ENCODE measurements at regions not wholly inside any gene's neighbourhood (a gene's known extent, or its start where the extent isn't known, plus 50 kb on each side); places are given as distances from the start of the nearest gene placed in this dataset.

GRCh38 chr22:22098457-22099193, 116.0 kb upstream of the TOP3B start:
- H3K9ac ChIP-seq (ENCODE audit: low read length), result no peak overlapping the region
- no peak overlapping the region for H2AK5ac ChIP-seq (ENCODE audit: low read length)
- H2BK15ac ChIP-seq (replicated peaks; ENCODE audit: low read depth), result no peak overlapping the region
- no peak overlapping the region for H2BK5ac ChIP-seq (ENCODE audit: low read length)
- DNase-seq, result no peak
- no peak overlapping the region for H2BK120ac ChIP-seq (ENCODE audit: low read depth, low read length)
- no peaks in the 10 kb centered on the region for H3K4me1 ChIP-seq (ENCODE audit: control insufficient read depth, low read depth, low read length)
- no peak overlapping the region for H4K8ac ChIP-seq (ENCODE audit: low read depth, low read length)
- H3K23ac ChIP-seq (ENCODE audit: low read length), result no peak overlapping the region
- no peak overlapping the region for H3K4me3 ChIP-seq (ENCODE audit: low read length)
- H3K79me1 ChIP-seq (ENCODE audit: low read length), result no peaks in the 10 kb centered on the region
- H3K56ac ChIP-seq (ENCODE audit: low read length), result no peak overlapping the region
- no peak overlapping the region for H3K27ac ChIP-seq (ENCODE audit: low read depth, low read length)
- no peak overlapping the region for H3K18ac ChIP-seq (ENCODE audit: low read length)
- peaks cover 7% of the 10 kb centered on the region for H3K27me3 ChIP-seq (ENCODE audit: insufficient read depth, low read length, poor library complexity)
- no peaks in the 10 kb centered on the region for H3K79me2 ChIP-seq (ENCODE audit: control insufficient read depth, insufficient read depth, low read length)
- H3K36me3 ChIP-seq (ENCODE audit: control insufficient read depth, insufficient read depth, low read length), result no peaks in the 10 kb centered on the region
- no peak overlapping the region for H3K4ac ChIP-seq (ENCODE audit: low read depth, low read length)
- WGBS (ENCODE audit: extremely low coverage, insufficient coverage, low lambda C conversion rate), result no CpG with 5 or more reads among the region's 9 CpGs
- H3K4me2 ChIP-seq (ENCODE audit: low read length), result no peak overlapping the region
- H4K5ac ChIP-seq (ENCODE audit: low read length), result no peak overlapping the region

- H2AK5ac ChIP-seq (ENCODE audit: low read length), result no peak overlapping the region
- no peak overlapping the region for H3K4me3 ChIP-seq (ENCODE audit: low read length)
- no peak overlapping the region for H3K4me2 ChIP-seq (ENCODE audit: low read length)
- no peak overlapping the region for H3K4ac ChIP-seq (ENCODE audit: low read depth, low read length)
- H2BK5ac ChIP-seq (ENCODE audit: low read length), result no peak overlapping the region
- DNase-seq, result no peak
- no peak overlapping the region for H4K8ac ChIP-seq (ENCODE audit: low read depth, low read length)
- H4K5ac ChIP-seq (ENCODE audit: low read length), result no peak overlapping the region
- no peak overlapping the region for H3K56ac ChIP-seq (ENCODE audit: low read length)
- peaks cover 7% of the 10 kb centered on the region for H3K27me3 ChIP-seq (ENCODE audit: insufficient read depth, low read length, poor library complexity)
- no peak overlapping the region for H3K9ac ChIP-seq (ENCODE audit: low read length)
- H3K18ac ChIP-seq (ENCODE audit: low read length), result no peak overlapping the region
- H3K36me3 ChIP-seq (ENCODE audit: control insufficient read depth, insufficient read depth, low read length), result no peaks in the 10 kb centered on the region
- H2BK120ac ChIP-seq (ENCODE audit: low read depth, low read length), result no peak overlapping the region
- H3K27ac ChIP-seq (ENCODE audit: low read depth, low read length), result no peak overlapping the region
- no peaks in the 10 kb centered on the region for H3K79me2 ChIP-seq (ENCODE audit: control insufficient read depth, insufficient read depth, low read length)
- no peaks in the 10 kb centered on the region for H3K4me1 ChIP-seq (ENCODE audit: control insufficient read depth, low read depth, low read length)
- H3K79me1 ChIP-seq (ENCODE audit: low read length), result no peaks in the 10 kb centered on the region
- H3K23ac ChIP-seq (ENCODE audit: low read length), result no peak overlapping the region
- no peak overlapping the region for H2BK15ac ChIP-seq (replicated peaks; ENCODE audit: low read depth)
These were observed 115.2 kb upstream of the TOP3B start for GRCh38 chr22:22097727-22098228.

- Histone ChIP-seq H2BK15ac (replicated peaks; ENCODE audit: low read depth) (no peak overlapping the region), H3K79me1 (ENCODE audit: low read length) (no peaks in the 10 kb centered on the region), H3K27me3 (ENCODE audit: insufficient read depth, low read length, poor library complexity) (peaks cover 7% of the 10 kb centered on the region), H3K4ac (ENCODE audit: low read depth, low read length) (no peak overlapping the region), H3K9ac (ENCODE audit: low read length) (no peak overlapping the region), H3K4me3 (ENCODE audit: low read length) (no peak overlapping the region), H2BK5ac (ENCODE audit: low read length) (no peak overlapping the region), H2BK120ac (ENCODE audit: low read depth, low read length) (no peak overlapping the region), H4K8ac (ENCODE audit: low read depth, low read length) (no peak overlapping the region), H3K79me2 (ENCODE audit: control insufficient read depth, insufficient read depth, low read length) (no peaks in the 10 kb centered on the region), H2AK5ac (ENCODE audit: low read length) (no peak overlapping the region), H3K36me3 (ENCODE audit: control insufficient read depth, insufficient read depth, low read length) (no peaks in the 10 kb centered on the region), H3K23ac (ENCODE audit: low read length) (no peak overlapping the region), H3K27ac (ENCODE audit: low read depth, low read length) (no peak overlapping the region), H3K4me1 (ENCODE audit: control insufficient read depth, low read depth, low read length) (no peaks in the 10 kb centered on the region), H3K56ac (ENCODE audit: low read length) (no peak overlapping the region), H3K18ac (ENCODE audit: low read length) (no peak overlapping the region), H3K4me2 (ENCODE audit: low read length) (no peak overlapping the region), H4K5ac (ENCODE audit: low read length) (no peak overlapping the region)
- DNase-seq, result no peak
- WGBS (ENCODE audit: extremely low coverage, insufficient coverage, low lambda C conversion rate), result no CpG with 5 or more reads among the region's 5 CpGs
These were observed 112.3 kb upstream of the TOP3B start for GRCh38 chr22:22094921-22095320.

- no peak overlapping the region for H2BK15ac ChIP-seq (replicated peaks; ENCODE audit: low read depth)
- H2BK120ac ChIP-seq (ENCODE audit: low read depth, low read length), result no peak overlapping the region
- no peak overlapping the region for H2AK5ac ChIP-seq (ENCODE audit: low read length)
- no peak overlapping the region for H4K5ac ChIP-seq (ENCODE audit: low read length)
- no peaks in the 10 kb centered on the region for H3K79me2 ChIP-seq (ENCODE audit: control insufficient read depth, insufficient read depth, low read length)
- no peak overlapping the region for H4K8ac ChIP-seq (ENCODE audit: low read depth, low read length)
- H3K4me2 ChIP-seq (ENCODE audit: low read length), result no peak overlapping the region
- no peak overlapping the region for H3K56ac ChIP-seq (ENCODE audit: low read length)
- DNase-seq, result no peak
- H3K18ac ChIP-seq (ENCODE audit: low read length), result no peak overlapping the region
- no peak overlapping the region for H3K4ac ChIP-seq (ENCODE audit: low read depth, low read length)
- H3K79me1 ChIP-seq (ENCODE audit: low read length), result no peaks in the 10 kb centered on the region
- no peak overlapping the region for H2BK5ac ChIP-seq (ENCODE audit: low read length)
- H3K4me3 ChIP-seq (ENCODE audit: low read length), result no peak overlapping the region
- peaks cover 9% of the 10 kb centered on the region for H3K27me3 ChIP-seq (ENCODE audit: insufficient read depth, low read length, poor library complexity)
- no peak overlapping the region for H3K23ac ChIP-seq (ENCODE audit: low read length)
- no CpG with 5 or more reads among the region's 6 CpGs for WGBS (ENCODE audit: extremely low coverage, insufficient coverage, low lambda C conversion rate)
- no peaks in the 10 kb centered on the region for H3K36me3 ChIP-seq (ENCODE audit: control insufficient read depth, insufficient read depth, low read length)
- H3K27ac ChIP-seq (ENCODE audit: low read depth, low read length), result no peak overlapping the region
- H3K4me1 ChIP-seq (ENCODE audit: control insufficient read depth, low read depth, low read length), result no peaks in the 10 kb centered on the region
- H3K9ac ChIP-seq (ENCODE audit: low read length), result no peak overlapping the region
These were observed 111.9 kb upstream of the TOP3B start for GRCh38 chr22:22094514-22094913.

GRCh38 chr22:22093743-22094142, 111.2 kb upstream of the TOP3B start:
- Histone ChIP-seq H3K27ac (ENCODE audit: low read depth, low read length) (no peak overlapping the region), H3K4me3 (ENCODE audit: low read length) (no peak overlapping the region), H3K4me2 (ENCODE audit: low read length) (no peak overlapping the region), H3K23ac (ENCODE audit: low read length) (no peak overlapping the region), H2BK5ac (ENCODE audit: low read length) (no peak overlapping the region), H3K79me1 (ENCODE audit: low read length) (no peaks in the 10 kb centered on the region), H3K79me2 (ENCODE audit: control insufficient read depth, insufficient read depth, low read length) (no peaks in the 10 kb centered on the region), H2BK120ac (ENCODE audit: low read depth, low read length) (no peak overlapping the region), H3K56ac (ENCODE audit: low read length) (no peak overlapping the region), H4K8ac (ENCODE audit: low read depth, low read length) (no peak overlapping the region), H3K18ac (ENCODE audit: low read length) (no peak overlapping the region), H3K27me3 (ENCODE audit: insufficient read depth, low read length, poor library complexity) (peaks cover 12% of the 10 kb centered on the region), H4K5ac (ENCODE audit: low read length) (no peak overlapping the region), H2AK5ac (ENCODE audit: low read length) (no peak overlapping the region), H3K4me1 (ENCODE audit: control insufficient read depth, low read depth, low read length) (no peaks in the 10 kb centered on the region), H2BK15ac (replicated peaks; ENCODE audit: low read depth) (no peak overlapping the region), H3K36me3 (ENCODE audit: control insufficient read depth, insufficient read depth, low read length) (no peaks in the 10 kb centered on the region), H3K4ac (ENCODE audit: low read depth, low read length) (no peak overlapping the region), H3K9ac (ENCODE audit: low read length) (no peak overlapping the region)
- no peak for DNase-seq
- WGBS (ENCODE audit: extremely low coverage, insufficient coverage, low lambda C conversion rate), result no CpG with 5 or more reads among the region's 1 CpG

- Histone ChIP-seq H3K23ac (ENCODE audit: low read length) (no peak overlapping the region), H2AK5ac (ENCODE audit: low read length) (no peak overlapping the region), H2BK15ac (replicated peaks; ENCODE audit: low read depth) (no peak overlapping the region), H4K8ac (ENCODE audit: low read depth, low read length) (no peak overlapping the region), H2BK5ac (ENCODE audit: low read length) (no peak overlapping the region), H3K79me1 (ENCODE audit: low read length) (no peaks in the 10 kb centered on the region), H2BK120ac (ENCODE audit: low read depth, low read length) (no peak overlapping the region), H3K27ac (ENCODE audit: low read depth, low read length) (no peak overlapping the region), H3K4ac (ENCODE audit: low read depth, low read length) (no peak overlapping the region), H3K4me1 (ENCODE audit: control insufficient read depth, low read depth, low read length) (no peaks in the 10 kb centered on the region), H3K9ac (ENCODE audit: low read length) (no peak overlapping the region), H3K79me2 (ENCODE audit: control insufficient read depth, insufficient read depth, low read length) (no peaks in the 10 kb centered on the region), H3K4me2 (ENCODE audit: low read length) (no peak overlapping the region), H3K36me3 (ENCODE audit: control insufficient read depth, insufficient read depth, low read length) (no peaks in the 10 kb centered on the region), H3K4me3 (ENCODE audit: low read length) (no peak overlapping the region), H3K27me3 (ENCODE audit: insufficient read depth, low read length, poor library complexity) (peaks cover 15% of the 10 kb centered on the region), H4K5ac (ENCODE audit: low read length) (no peak overlapping the region), H3K56ac (ENCODE audit: low read length) (no peak overlapping the region), H3K18ac (ENCODE audit: low read length) (no peak overlapping the region)
- WGBS (ENCODE audit: extremely low coverage, insufficient coverage, low lambda C conversion rate), result no CpG with 5 or more reads among the region's 1 CpG
- DNase-seq, result no peak
These were observed 110.4 kb upstream of the TOP3B start for GRCh38 chr22:22092974-22093373.
